Kidney (tissue), 13 donors: ENCODE measurements at regions not wholly inside any gene's neighbourhood (a gene's known extent, or its start where the extent isn't known, plus 50 kb on each side); places are given as distances from the start of the nearest gene placed in this dataset.

Experiments
- DNase-seq, 5 donors: peaks; one replicate each; pipeline ENCODE4 v3.0.0-alpha.2; 2013 to 2020
- FAIRE-seq: peaks from 2 replicates; lab custom pipeline; 2012; peaks lifted over from hg19 to GRCh38; lab: Jason Lieb, UNC
- H3K27ac ChIP-seq, 2 donors: one replicate each; pipeline ENCODE4 v1.7.0; 2013; ENCODE audit warnings: low read depth in 2 of 2, low read length in 2 of 2, inconsistent platforms in 1 of 2
- H3K27me3 ChIP-seq: one replicate; pipeline ENCODE4 v1.7.1; 2013; ENCODE audit warnings: low read length, inconsistent platforms; ENCODE audit not compliant: control insufficient read depth, insufficient read depth
- H3K36me3 ChIP-seq, 3 donors: one replicate each; pipeline versions ENCODE4 v1.7.0 to v1.7.1; 2013; ENCODE audit warnings: low read length in 3 of 3, control low read depth in 1 of 3, inconsistent platforms in 1 of 3; ENCODE audit not compliant: insufficient read depth in 3 of 3, control insufficient read depth in 2 of 3
- H3K4me1 ChIP-seq, 3 donors: one replicate each; pipeline versions ENCODE4 v1.7.0 to v1.7.1; 2013; ENCODE audit warnings: low read length in 3 of 3, inconsistent platforms in 1 of 3, low read depth in 1 of 3; ENCODE audit not compliant: control insufficient read depth in 2 of 3, insufficient read depth in 2 of 3
- H3K4me3 ChIP-seq, 3 donors: one replicate each; pipeline versions ENCODE4 v1.7.0 to v1.8.1; 2013; ENCODE audit warnings: low read length in 3 of 3, control low read depth in 1 of 3, inconsistent platforms in 1 of 3
- H3K9ac ChIP-seq, 3 donors: one replicate each; pipeline versions ENCODE4 v1.7.0 to v1.7.1; 2013; ENCODE audit warnings: low read length in 3 of 3, control low read depth in 1 of 3, inconsistent platforms in 1 of 3
- H3K9me3 ChIP-seq, 3 donors: one replicate each; pipeline versions ENCODE4 v1.7.0 to v1.7.1; 2013; ENCODE audit warnings: low read length in 3 of 3, control low read depth in 1 of 3, inconsistent platforms in 1 of 3; ENCODE audit not compliant: control insufficient read depth in 2 of 3, insufficient read depth in 1 of 3
- intact Hi-C: fragments of 100-400 bp; cut with DNase I; formaldehyde crosslinking; loops from one replicate; pipeline ENCODE4 v1.11.1; 2022
- TF ChIP-seq, protein P1 (sequence below): IDR thresholded peaks from 3 replicates; pipeline ENCODE4 v1.5.1; 2012; ENCODE audit warnings: mild to moderate bottlenecking, moderate library complexity, borderline replicate concordance; ENCODE audit not compliant: insufficient read depth; ENCODE audit errors: extremely low read depth
- donor health status: control.
- donor health status: control.
- donor health status: control.
- donor health status: control.
- donor health status: control.
- donor health status: DM: yes; HTN: yes; CAD: no.
- donor health status: Normal renal cell carcinoma (clear cell type).

DNA sequence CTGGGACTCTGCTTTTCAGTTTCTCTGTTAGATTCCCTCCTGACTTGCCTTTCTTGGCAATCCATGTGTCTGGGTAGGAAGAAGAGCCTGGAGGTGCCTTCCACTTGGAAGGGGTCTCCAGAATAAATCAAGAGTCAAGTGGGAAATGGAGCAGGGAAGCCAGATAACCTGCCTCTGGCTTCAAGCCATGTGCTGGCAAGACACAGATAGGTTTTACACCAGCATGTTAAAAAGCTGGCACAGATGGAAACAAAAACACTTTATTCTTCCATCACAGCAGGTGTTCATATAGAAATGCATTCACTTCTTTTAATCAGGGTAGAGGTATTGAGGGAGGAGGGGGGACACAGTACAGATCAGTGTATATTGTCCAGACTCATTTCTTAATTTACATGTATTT lies 356.9 kb upstream of the RUNX1 start:
- Histone ChIP-seq H3K4me3 (no peak overlapping the region), H3K27ac (no peak overlapping the region), H3K9ac (no peak overlapping the region), H3K4me1 (no peaks in the 10 kb centered on the region), H3K9me3 (no peaks in the 10 kb centered on the region), H3K27me3 (no peaks in the 10 kb centered on the region), H3K36me3 (no peaks in the 10 kb centered on the region)
- intact Hi-C loops = no loop called here
- DNase-seq (no peak), FAIRE-seq (no peak)
- TF ChIP-seq, protein P1, sequence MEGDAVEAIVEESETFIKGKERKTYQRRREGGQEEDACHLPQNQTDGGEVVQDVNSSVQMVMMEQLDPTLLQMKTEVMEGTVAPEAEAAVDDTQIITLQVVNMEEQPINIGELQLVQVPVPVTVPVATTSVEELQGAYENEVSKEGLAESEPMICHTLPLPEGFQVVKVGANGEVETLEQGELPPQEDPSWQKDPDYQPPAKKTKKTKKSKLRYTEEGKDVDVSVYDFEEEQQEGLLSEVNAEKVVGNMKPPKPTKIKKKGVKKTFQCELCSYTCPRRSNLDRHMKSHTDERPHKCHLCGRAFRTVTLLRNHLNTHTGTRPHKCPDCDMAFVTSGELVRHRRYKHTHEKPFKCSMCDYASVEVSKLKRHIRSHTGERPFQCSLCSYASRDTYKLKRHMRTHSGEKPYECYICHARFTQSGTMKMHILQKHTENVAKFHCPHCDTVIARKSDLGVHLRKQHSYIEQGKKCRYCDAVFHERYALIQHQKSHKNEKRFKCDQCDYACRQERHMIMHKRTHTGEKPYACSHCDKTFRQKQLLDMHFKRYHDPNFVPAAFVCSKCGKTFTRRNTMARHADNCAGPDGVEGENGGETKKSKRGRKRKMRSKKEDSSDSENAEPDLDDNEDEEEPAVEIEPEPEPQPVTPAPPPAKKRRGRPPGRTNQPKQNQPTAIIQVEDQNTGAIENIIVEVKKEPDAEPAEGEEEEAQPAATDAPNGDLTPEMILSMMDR = no peak

DNA sequence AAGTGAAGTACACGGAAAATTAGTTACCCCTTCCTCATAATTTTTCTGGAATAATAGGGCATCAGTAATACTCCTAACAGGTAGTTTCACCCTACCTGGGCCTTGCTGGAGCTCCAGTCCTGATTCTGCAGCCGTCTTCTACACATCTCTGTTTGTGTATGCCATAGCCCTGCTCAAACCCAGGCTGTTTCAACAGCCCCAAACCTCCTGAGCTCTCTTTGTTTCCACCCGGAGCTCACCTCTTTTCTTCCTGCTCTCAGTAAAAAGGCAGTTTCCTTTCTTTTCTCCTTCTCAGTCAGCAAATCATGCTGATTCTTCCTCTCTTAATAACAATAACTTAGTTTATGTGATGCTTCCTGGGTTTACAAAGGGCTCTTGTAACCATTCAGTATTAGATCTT lies 355.1 kb upstream of the RUNX1 start:
- Histone ChIP-seq H3K4me3 (no peak overlapping the region), H3K4me1 (no peaks in the 10 kb centered on the region), H3K36me3 (no peaks in the 10 kb centered on the region), H3K9me3 (no peaks in the 10 kb centered on the region), H3K27ac (no peak overlapping the region), H3K9ac (no peak overlapping the region), H3K27me3 (no peaks in the 10 kb centered on the region)
- DNase-seq (no peak), FAIRE-seq (no peak)
- TF ChIP-seq, protein P1 = no peak
- intact Hi-C loops = no loop called here

DNA sequence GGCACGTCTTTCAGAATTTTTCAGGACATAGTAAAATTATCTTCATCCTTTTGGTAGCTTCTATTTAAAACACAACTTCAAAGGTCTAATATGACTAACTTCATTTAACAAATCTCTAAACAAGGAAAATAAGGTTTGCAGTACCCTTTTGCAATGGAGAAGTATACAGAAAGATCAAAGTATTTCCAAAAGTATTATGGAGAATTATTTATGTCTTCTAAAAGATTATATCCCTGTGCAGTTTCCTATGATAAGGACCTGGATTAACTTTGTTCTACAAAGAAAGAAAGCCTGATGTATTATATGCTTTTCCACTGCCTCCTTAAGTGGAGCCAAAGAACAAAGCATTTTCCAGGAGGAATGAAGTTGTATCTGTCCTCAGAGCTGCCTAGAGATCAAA lies 353.0 kb upstream of the RUNX1 start:
- no peak for FAIRE-seq
- H3K9ac ChIP-seq = no peak overlapping the region

DNA sequence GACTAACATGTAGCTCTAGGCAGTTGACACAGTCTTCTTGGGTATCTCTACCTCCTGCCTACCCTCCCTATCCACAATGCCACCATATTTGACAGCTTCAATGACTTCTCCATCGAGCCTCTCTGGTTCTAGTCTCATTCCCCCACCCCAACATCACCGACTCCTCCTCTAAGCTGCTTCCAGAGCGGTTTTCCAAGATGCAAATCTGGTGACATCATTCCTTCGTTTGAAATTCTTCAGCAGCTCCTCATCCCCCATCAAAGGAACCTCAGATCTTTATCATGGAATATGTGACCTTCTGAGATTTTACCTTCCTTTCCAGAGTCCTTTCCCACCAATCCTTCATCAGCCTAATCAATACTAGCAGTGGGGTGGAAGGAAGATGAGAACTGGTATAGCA lies 352.4 kb upstream of the RUNX1 start:
- TF ChIP-seq, protein P1 = no peak
- FAIRE-seq = no peak
- H3K9ac ChIP-seq = no peak overlapping the region
- no peak overlapping the region for H3K27ac ChIP-seq
- H3K4me1 ChIP-seq = no peaks in the 10 kb centered on the region
- H3K9me3 ChIP-seq = no peaks in the 10 kb centered on the region
- no peaks in the 10 kb centered on the region for H3K27me3 ChIP-seq
- no peak for DNase-seq
- intact Hi-C loops = no loop called here
- H3K36me3 ChIP-seq = no peaks in the 10 kb centered on the region
- H3K4me3 ChIP-seq = no peak overlapping the region

More for the DNA sequence above, 353.0 kb upstream of the RUNX1 start:
- no peaks in the 10 kb centered on the region for H3K4me1 ChIP-seq
- no peak for DNase-seq
- no peak overlapping the region for H3K4me3 ChIP-seq
- intact Hi-C loops = no loop called here
- TF ChIP-seq, protein P1 = no peak
- H3K27ac ChIP-seq = no peak overlapping the region
- H3K9me3 ChIP-seq = no peaks in the 10 kb centered on the region
- no peaks in the 10 kb centered on the region for H3K36me3 ChIP-seq
- no peaks in the 10 kb centered on the region for H3K27me3 ChIP-seq
